GM21619 (cell line): ENCODE measurements at regions not wholly inside any gene's neighbourhood (a gene's known extent, or its start where the extent isn't known, plus 50 kb on each side); places are given as distances from the start of the nearest gene placed in this dataset.
A peak's percentile ranks its signal among the peaks of the same experiment; 100 is the strongest.

Experiments
- ATAC-seq: cut with Tn5 transposase; IDR thresholded peaks from one replicate; pipeline ENCODE4 v1.9.1; 2021; ENCODE audit not compliant: unreplicated experiment

GRCh38 chr2:8090748-8091700 is 590.8 kb upstream of the ID2 start:
- ATAC-seq = peak; percentile 84

- ATAC-seq = no peak
These were observed 587.3 kb upstream of the ID2 start for GRCh38 chr2:8094526-8094925.

- no peak for ATAC-seq
These were observed 585.9 kb upstream of the ID2 start for GRCh38 chr2:8095978-8096377.

- ATAC-seq = no peak
These were observed 585.4 kb upstream of the ID2 start for GRCh38 chr2:8096484-8096883.

- ATAC-seq = no peak
These were observed 583.2 kb upstream of the ID2 start for GRCh38 chr2:8098476-8099266.

- no peak for ATAC-seq
These were observed 582.6 kb upstream of the ID2 start for GRCh38 chr2:8099267-8099582.

GRCh38 chr2:8101614-8102277 is 580.1 kb upstream of the ID2 start:
- ATAC-seq = no peak

GRCh38 chr2:8102470-8102869 is 579.4 kb upstream of the ID2 start:
- no peak for ATAC-seq

- no peak for ATAC-seq
These were observed 578.7 kb upstream of the ID2 start for GRCh38 chr2:8103085-8103708.

- ATAC-seq = no peak
These were observed 574.7 kb upstream of the ID2 start for GRCh38 chr2:8107150-8107549.

GRCh38 chr2:8107621-8108378 is 574.1 kb upstream of the ID2 start:
- ATAC-seq = no peak

- no peak for ATAC-seq
These were observed 571.1 kb upstream of the ID2 start for GRCh38 chr2:8110716-8111115.

- ATAC-seq = no peak
These were observed 570.7 kb upstream of the ID2 start for GRCh38 chr2:8111193-8111592.

GRCh38 chr2:8115456-8115855 is 566.4 kb upstream of the ID2 start:
- ATAC-seq = no peak

- no peak for ATAC-seq
These were observed 565.9 kb upstream of the ID2 start for GRCh38 chr2:8115966-8116365.

- ATAC-seq = peak; percentile 98
These were observed 565.2 kb upstream of the ID2 start for GRCh38 chr2:8116661-8117060.

- ATAC-seq = no peak
These were observed 562.7 kb upstream of the ID2 start for GRCh38 chr2:8118940-8119781.

- ATAC-seq = no peak
These were observed 561.9 kb upstream of the ID2 start for GRCh38 chr2:8119782-8120505.

GRCh38 chr2:8120506-8120860 is 561.4 kb upstream of the ID2 start:
- ATAC-seq = no peak
